AG09319 (cell line): ENCODE measurements at regions not wholly inside any gene's neighbourhood (a gene's known extent, or its start where the extent isn't known, plus 50 kb on each side); places are given as distances from the start of the nearest gene placed in this dataset.

Experiments
- DNase-seq: peaks from one replicate; pipeline ENCODE4 v3.0.0-alpha.2; 2010; ENCODE audit warnings: low read depth; ENCODE audit errors: extremely low read depth
- TF ChIP-seq, protein P1 (sequence below): IDR thresholded peaks from 2 replicates; pipeline ENCODE4 v1.5.1; 2011; ENCODE audit warnings: low read depth, mild to moderate bottlenecking, inconsistent platforms, low read length, moderate library complexity

DNA sequence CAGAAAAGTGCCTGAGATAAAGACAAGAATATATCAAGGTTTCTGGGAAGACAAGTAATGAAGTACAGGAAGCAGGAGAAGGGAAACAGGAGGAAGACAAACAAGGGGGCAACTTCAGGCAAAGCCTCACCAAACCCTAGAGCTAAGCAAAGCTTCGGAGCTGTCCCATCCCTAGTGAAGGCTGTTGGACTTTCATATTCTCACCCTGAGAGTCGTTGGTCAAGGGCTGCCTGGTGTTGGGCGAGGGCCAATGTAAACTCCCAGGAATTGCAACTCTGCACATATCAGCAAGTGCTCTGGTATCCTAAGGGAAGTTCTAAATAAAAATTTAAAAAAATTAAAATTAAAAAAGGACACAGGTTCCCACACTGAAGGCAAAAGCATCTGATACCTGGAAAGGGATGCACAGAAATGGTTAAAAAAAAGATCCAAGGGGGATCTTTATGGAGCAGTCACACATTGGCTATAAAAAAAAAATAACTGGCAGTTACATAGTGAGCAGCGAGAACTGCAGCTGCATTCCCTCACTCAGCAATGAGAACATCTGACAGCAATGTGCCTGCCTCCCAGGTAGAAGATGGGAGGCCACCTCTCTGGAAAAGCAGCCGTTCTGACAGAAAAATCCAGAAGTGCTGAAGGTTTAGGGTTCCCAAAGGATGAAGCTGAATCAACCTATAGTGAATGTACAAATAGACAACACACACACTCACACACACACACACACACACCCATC is 304.7 kb downstream of the WDR11 start:
- TF ChIP-seq, protein P1, sequence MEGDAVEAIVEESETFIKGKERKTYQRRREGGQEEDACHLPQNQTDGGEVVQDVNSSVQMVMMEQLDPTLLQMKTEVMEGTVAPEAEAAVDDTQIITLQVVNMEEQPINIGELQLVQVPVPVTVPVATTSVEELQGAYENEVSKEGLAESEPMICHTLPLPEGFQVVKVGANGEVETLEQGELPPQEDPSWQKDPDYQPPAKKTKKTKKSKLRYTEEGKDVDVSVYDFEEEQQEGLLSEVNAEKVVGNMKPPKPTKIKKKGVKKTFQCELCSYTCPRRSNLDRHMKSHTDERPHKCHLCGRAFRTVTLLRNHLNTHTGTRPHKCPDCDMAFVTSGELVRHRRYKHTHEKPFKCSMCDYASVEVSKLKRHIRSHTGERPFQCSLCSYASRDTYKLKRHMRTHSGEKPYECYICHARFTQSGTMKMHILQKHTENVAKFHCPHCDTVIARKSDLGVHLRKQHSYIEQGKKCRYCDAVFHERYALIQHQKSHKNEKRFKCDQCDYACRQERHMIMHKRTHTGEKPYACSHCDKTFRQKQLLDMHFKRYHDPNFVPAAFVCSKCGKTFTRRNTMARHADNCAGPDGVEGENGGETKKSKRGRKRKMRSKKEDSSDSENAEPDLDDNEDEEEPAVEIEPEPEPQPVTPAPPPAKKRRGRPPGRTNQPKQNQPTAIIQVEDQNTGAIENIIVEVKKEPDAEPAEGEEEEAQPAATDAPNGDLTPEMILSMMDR = no peak
- DNase-seq = no peak

- TF ChIP-seq, protein P1 = no peak
- no peak for DNase-seq
These were observed 306.8 kb downstream of the WDR11 start for GRCh38 chr10:121157998-121158397.

DNA sequence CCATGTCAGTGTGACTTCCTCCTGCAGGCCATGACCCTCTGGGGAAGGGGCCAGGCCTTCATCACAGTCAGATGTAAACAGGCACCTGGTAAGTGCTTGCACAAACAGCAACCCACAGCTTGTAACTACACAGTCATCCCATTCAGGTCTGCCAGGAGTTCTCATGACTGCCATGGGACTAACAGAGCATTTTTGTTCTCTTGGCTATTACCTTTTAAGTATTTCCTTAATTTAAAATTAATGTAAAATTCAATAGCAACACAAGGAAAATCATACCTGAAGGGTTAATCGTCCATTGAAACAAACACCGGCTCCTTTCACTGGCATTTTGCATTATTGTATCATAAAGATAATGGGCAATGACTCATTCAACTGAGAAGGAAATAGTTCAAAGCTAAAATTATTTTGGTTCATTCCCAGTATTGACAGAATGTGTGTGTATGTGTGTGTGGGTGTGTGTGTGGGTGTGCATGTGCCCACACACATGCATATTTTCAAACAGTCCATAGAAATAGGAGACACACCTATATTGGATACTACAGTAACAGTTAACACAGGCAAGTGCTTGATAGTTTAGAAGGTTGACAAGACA is 307.9 kb downstream of the WDR11 start:
- TF ChIP-seq, protein P1 = no peak
- no peak for DNase-seq

DNA sequence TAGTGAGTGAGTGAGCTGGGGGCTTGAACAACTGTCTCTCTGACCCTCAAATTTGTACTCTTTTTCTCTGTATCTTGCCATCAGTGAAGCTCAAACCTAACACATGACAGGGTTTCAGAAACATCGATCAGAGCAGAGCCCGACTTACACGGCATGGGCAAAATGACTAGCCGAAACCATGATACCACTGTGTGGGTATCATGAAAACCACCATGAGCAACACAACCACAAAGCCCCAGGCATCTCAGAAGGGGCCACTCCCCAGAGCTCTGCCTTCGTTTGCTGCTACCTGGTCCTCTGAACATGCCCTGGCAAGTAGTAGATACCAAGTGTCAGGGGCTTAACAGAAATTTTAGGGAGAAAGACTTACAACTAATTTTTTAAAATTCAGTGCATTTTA is 308.5 kb downstream of the WDR11 start:
- TF ChIP-seq, protein P1 = no peak
- DNase-seq = no peak

DNA sequence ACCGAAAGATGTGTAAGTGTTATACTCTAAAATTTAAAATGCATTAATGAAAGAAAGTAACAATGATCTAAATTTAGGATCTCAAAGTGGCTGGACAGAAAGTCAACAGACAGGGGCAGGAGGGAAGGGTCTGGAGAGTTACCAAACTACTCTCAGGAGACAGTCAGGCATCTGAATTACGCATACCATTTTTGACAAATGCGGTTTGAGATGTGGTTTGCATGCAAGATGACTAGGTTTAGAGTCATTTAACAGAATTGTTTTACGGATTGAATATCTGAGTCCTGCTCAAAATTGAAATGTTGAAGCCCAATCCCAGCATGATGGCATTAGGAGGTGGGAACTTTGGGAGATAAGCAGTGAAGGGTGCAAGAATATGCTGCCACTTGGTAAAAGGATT is 314.1 kb downstream of the WDR11 start:
- TF ChIP-seq, protein P1 = no peak
- DNase-seq = no peak

DNA sequence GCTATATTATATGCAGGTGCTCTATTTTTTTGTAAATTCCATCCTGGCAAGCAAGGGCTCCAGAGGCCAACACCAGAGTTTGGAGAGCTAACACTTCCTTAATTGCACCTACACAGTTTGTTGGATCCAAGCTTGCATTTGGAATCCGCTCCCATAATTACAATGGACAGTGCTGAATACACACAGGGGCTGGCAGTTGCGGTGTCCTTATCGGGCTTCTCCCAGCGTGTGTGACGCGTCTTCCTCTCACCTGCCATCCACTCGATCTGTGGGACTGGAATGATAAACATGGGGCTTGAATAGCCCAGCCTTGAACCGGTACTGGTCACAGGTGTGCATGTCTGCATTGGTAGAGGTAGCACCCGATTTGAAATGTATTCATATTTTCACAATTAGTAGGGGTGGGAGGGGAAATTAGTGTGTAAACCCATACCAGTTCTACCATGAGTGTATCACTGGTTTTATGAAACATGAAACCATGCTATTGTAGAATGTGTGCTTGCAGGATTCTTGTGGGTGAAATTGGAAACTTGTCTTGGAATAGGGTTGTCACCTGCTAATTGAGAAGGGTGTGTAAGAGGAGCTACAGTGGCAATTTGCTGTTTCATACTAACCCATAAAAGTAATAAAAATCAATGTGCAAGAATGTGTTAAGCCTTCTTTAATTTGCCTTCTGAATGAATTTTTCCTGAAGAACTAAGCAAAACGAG is 316.5 kb downstream of the WDR11 start:
- TF ChIP-seq, protein P1 = no peak
- DNase-seq = no peak

DNA sequence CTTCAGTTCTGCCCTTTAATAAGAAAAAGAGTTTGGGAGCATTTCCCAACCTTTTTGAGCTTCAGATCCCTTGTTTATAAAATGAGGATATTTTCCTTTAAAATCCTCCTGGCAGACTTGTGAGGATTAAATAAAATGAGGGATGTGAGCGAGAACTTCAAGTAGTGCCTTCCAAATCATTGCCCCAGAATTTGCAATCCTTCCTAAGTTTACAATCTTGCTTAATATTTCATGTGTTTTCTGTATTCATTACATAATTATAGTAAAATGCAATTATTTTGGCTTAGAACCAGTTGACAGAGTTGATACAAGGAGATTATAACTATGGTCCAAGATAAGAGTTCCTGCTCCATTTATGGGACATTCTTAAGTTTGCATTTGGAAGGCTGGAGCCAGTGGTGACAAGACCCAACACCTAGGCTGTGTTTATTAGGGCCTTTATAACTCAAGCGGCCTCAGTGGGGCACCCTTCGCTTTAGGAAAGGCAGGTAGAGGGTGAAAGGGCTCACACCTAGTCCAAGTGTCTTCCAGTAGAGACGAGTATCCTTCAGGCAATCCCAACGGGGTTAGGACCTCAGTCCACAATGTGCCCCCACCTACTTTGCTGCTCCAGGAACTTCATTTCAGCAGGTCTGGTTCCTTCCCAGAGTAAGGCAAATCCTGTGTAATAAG is 317.5 kb downstream of the WDR11 start:
- TF ChIP-seq, protein P1 = no peak
- no peak for DNase-seq
